ENCODE measurements at regions not wholly inside any gene's neighbourhood (a gene's known extent, or its start where the extent isn't known, plus 50 kb on each side); places are given as distances from the start of the nearest gene placed in this dataset.

GRCh38 chr14:39765676-39766075 is 333.4 kb upstream of the FBXO33 start:
- TF ChIP-seq SIN3A (IDR thresholded peaks at IDR 0.05; ENCODE audit: borderline replicate concordance, insufficient read depth, low read length) = no peak
- no peak for TF ChIP-seq POLR2AphosphoS5 (IDR thresholded peaks at IDR 0.05; ENCODE audit: low read depth, low read length)
- no peak for TF ChIP-seq FOXP2 (optimal IDR thresholded peaks at IDR 0.05; ENCODE audit: borderline replicate concordance, extremely low read depth, extremely low read length, insufficient read depth)
- no peak for TF ChIP-seq REST (IDR thresholded peaks at IDR 0.05; ENCODE audit: insufficient read depth in 1 of 2, low read depth in 2 of 2, low read length in 2 of 2)
- TF ChIP-seq TAF1 (IDR thresholded peaks at IDR 0.05; ENCODE audit: borderline replicate concordance, insufficient read depth, low read length) = no peak

GRCh38 chr14:39763402-39763890 is 331.2 kb upstream of the FBXO33 start:
- no peak for TF ChIP-seq POLR2AphosphoS5 (IDR thresholded peaks at IDR 0.05; ENCODE audit: low read depth, low read length)
- TF ChIP-seq FOXP2 (optimal IDR thresholded peaks at IDR 0.05; ENCODE audit: borderline replicate concordance, extremely low read depth, extremely low read length, insufficient read depth) = no peak
- TF ChIP-seq SIN3A (IDR thresholded peaks at IDR 0.05; ENCODE audit: borderline replicate concordance, insufficient read depth, low read length) = no peak
- TF ChIP-seq REST (IDR thresholded peaks at IDR 0.05; ENCODE audit: insufficient read depth in 1 of 2, low read depth in 2 of 2, low read length in 2 of 2) = no peak
- TF ChIP-seq TAF1 (IDR thresholded peaks at IDR 0.05; ENCODE audit: borderline replicate concordance, insufficient read depth, low read length) = no peak

GRCh38 chr14:39762576-39763401 is 330.6 kb upstream of the FBXO33 start:
- TF ChIP-seq FOXP2 (optimal IDR thresholded peaks at IDR 0.05; ENCODE audit: borderline replicate concordance, extremely low read depth, extremely low read length, insufficient read depth) (no peak), REST (IDR thresholded peaks at IDR 0.05; ENCODE audit: insufficient read depth in 1 of 2, low read depth in 2 of 2, low read length in 2 of 2) (no peak), SIN3A (IDR thresholded peaks at IDR 0.05; ENCODE audit: borderline replicate concordance, insufficient read depth, low read length) (no peak), POLR2AphosphoS5 (IDR thresholded peaks at IDR 0.05; ENCODE audit: low read depth, low read length) (no peak), TAF1 (IDR thresholded peaks at IDR 0.05; ENCODE audit: borderline replicate concordance, insufficient read depth, low read length) (no peak)

- TF ChIP-seq SIN3A (IDR thresholded peaks at IDR 0.05; ENCODE audit: borderline replicate concordance, insufficient read depth, low read length) (no peak), POLR2AphosphoS5 (IDR thresholded peaks at IDR 0.05; ENCODE audit: low read depth, low read length) (no peak), TAF1 (IDR thresholded peaks at IDR 0.05; ENCODE audit: borderline replicate concordance, insufficient read depth, low read length) (no peak), REST (IDR thresholded peaks at IDR 0.05; ENCODE audit: insufficient read depth in 1 of 2, low read depth in 2 of 2, low read length in 2 of 2) (no peak), FOXP2 (optimal IDR thresholded peaks at IDR 0.05; ENCODE audit: borderline replicate concordance, extremely low read depth, extremely low read length, insufficient read depth) (no peak)
Measured at GRCh38 chr14:39755269-39755878, 323.1 kb upstream of the FBXO33 start.

Measured in PFSK-1 (cell line).